NCI-H510A (cell line): ENCODE measurements at regions not wholly inside any gene's neighbourhood (a gene's known extent, or its start where the extent isn't known, plus 50 kb on each side); places are given as distances from the start of the nearest gene placed in this dataset.

ENCODE experiments used
- DNase-seq: peaks from one replicate; lab custom pipeline; 2025; lab: John Stamatoyannopoulos, UW

- no peak for DNase-seq
Measured at GRCh38 chr12:79534029-79534867, 156.5 kb downstream of the PAWR start.

DNA sequence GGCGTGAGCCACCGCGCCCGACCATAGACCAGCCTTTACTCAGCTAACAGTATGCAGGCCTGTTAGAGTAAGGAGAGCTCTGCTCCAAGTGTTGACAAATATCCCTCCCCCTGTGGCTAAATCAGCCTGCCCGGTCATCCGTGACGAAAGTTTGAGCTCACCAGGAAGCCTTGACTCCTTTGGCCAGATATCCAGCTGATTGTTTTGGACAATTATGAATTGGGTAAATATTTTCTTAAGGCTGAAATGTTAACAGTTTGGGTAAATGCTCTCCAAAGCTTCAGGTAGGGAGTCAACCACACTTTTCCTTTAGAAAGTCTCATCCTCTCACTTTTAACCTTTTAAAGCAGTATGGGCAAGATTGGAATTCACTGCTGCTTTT lies 157.9 kb downstream of the PAWR start:
- peak; percentile 39 for DNase-seq

GRCh38 chr12:79531518-79531917 lies 159.2 kb downstream of the PAWR start:
- DNase-seq: no peak

DNA sequence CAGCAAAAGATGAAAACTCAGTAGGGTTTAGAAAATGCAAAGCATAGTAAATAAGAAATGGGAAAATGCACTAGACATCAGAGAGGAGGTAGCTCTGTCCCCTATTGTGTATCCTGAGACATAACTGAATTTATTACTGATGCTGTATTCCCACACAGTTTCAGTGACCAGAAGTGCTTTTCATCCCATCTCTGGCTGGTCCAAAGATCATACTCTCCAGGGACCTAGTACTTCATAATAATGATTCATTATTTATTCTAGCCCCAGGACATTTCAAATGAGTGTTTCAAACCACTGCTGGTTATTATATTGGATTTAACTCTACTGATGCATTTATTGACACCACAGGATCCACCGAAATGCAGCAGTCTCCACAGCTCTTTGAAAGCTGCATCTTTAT lies 163.3 kb downstream of the PAWR start:
- DNase-seq: no peak

- no peak for DNase-seq
Measured at GRCh38 chr12:79525357-79525756, 165.4 kb downstream of the PAWR start.

DNA sequence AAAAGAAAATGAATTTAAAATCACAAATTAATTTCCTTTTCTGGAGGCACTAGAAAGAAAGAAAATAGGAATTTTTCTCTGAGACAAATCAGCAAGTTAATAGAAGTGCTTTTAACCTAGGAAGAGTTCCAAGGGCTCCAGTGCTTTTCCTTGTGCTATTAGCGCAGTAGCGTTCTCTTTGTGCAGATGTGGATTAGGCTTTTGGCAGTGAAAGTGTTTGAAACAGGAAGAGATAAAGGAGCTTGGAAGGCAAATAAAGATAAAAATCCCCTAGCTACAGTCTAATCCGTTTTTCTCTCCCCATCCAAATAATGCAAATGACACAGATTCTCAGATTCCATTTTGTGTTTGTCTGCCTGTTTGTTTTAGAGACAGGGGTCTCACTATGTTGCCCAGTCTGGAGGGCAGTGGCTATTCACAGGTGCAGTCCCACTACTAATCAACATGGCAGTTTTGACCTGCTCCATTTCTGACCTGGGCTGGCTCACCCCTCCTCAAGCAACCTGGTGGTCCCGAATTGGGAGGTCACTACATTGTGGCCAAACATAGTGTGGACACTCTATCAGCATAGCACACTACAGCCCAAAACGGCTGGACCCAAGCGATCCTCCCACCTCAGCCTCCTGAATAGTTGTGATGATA lies 166.1 kb downstream of the PAWR start:
- DNase-seq: no peak

GRCh38 chr12:79522989-79523386 lies 167.8 kb downstream of the PAWR start:
- DNase-seq: no peak

DNA sequence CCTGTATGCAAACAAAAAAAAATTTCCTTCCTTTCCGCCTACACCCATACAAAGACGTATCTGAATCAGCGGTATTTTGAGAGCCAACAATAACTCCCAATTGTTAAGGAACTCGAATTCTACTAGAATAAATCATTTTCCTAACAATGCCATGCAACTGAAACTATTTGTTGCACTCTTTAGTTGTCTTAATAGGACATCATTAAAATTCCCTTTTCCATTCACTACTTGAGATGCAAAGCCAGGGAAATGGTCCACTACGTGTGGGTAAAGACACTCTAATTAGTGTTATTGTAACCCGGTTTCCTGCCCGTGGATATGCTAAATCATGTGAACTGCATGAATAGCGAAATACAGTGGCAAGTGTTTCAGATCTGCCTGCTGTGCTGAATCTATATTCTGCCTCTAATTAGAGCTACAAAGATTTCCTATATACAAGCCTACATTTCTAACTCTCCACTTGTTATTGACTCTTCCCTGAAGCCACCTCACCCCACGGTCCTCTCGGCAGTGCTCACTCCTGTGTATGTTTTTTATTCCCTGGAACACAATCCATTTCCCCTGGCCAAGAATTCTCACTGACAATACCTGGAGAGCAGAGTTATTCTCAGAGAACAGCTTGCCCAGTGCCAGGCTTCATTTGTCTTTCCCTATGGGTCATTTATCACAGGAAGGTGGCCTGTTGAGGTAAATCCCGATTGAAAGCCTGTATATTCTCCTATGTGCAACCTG lies 168.3 kb downstream of the PAWR start:
- DNase-seq: no peak

- DNase-seq: no peak
Measured at GRCh38 chr12:79521576-79521975, 169.2 kb downstream of the PAWR start.

- no peak for DNase-seq
Measured at GRCh38 chr12:79517363-79517762, 173.4 kb downstream of the PAWR start.

DNA sequence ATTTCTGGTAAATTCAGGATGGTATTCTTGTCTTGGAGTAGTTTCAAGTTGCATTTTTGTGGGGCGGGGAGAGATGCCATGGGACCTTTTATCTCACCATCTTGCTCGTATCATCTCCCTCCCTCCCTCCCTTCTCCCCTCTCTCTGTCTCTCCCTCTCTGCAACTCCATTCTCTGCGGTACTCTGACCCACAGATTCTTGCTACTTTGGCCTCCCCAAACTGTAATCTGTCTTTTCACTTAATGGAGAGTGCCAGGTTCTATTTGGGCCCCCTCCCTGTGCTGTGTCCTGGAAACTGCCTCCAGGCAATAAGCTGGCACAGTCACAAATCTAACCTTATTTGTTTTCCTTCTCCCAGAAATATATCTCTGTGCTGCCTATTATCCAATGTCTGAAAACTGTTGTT lies 175.2 kb downstream of the PAWR start:
- no peak for DNase-seq

DNA sequence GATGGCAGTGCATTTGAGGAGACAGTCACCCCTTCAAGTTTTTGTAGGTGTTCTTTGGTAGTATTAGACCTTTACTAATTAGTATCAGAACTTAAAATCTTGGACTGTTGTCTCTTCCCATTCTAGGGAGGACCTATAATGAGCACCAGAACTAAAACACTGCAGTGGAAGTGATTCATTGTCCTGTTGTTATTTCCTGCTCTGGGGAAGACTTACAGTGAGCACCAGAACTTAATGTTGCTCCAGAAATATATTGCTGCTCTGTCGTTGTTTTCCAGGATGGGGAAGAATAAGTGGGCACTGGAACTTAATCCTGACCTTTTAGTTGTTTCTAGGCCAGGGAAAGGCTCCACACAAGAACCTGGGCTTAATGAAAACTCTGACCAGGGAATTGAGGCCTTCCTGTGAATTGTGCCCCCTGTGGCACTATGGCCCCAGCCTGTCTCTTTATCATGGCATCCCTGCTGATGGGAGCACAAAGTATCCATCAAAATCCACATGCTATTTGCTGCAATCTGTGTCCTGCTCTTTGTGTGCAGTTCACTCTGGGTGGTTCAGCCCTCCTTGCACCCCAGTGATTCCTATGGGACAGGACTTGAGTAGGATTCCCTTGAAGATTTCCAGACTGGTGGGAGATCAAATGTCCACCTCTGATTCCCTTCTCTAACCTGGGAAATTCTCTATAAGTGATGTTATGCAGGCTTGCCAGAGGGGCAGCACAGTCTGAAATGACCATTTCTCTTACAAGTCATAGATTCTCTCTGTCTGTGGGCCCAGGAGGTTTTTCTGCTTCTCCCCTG lies 175.8 kb downstream of the PAWR start:
- no peak for DNase-seq

DNA sequence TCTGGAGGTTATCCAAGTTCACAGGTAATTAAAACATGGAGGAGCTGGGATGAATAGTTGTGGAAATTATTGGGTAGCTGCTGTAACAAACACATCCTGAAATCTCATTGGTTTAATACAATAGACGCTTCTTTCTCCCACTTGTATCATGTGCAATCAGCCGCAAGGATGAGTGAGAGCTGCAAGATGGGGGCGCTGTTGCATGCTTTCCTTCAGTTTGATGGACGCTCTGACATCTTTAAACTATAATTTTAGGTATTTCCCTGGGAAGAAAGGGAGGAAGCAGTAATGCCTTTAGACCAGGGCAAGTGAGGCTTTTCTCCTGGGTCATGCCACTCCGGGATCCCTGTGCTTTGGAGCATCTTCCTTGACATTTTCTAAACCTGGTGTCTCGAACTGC lies 178.7 kb downstream of the PAWR start:
- DNase-seq: no peak

- no peak for DNase-seq
Measured at GRCh38 chr12:79508622-79509021, 182.1 kb downstream of the PAWR start.
